NCI-H460 (cell line): ENCODE measurements at regions not wholly inside any gene's neighbourhood (a gene's known extent, or its start where the extent isn't known, plus 50 kb on each side); places are given as distances from the start of the nearest gene placed in this dataset.

Experiments
- DNase-seq: peaks from one replicate; pipeline ENCODE4 v3.0.0-alpha.2; 2016; ENCODE audit warnings: low read depth; ENCODE audit errors: extremely low read depth

GRCh38 chr6:4470698-4471210 is 305.4 kb upstream of the CDYL start:
- no peak for DNase-seq

GRCh38 chr6:4466769-4467480 is 309.3 kb upstream of the CDYL start:
- DNase-seq: no peak

- no peak for DNase-seq
Observed at GRCh38 chr6:4466261-4466660, 309.9 kb upstream of the CDYL start.

DNA sequence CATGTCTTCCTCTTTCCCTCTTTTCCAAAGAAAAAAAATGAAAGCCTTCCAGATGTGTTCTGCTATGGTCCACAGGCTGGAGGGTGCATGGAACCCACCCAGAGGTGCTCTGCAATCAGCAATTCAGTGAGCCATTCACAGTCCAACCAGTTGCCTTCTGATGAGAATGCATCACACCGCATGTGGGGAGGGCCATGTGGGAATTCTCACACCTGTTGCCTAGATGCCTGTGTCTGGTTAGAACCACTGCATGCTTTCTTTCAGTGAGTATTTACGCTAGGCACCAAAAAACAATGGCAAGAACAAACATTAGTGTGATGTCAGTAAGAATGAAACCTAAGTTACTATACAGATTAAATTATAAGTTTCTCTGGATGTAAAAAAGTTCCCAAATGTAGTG is 311.6 kb upstream of the CDYL start:
- no peak for DNase-seq

GRCh38 chr6:4463236-4463635 is 313.0 kb upstream of the CDYL start:
- no peak for DNase-seq

DNA sequence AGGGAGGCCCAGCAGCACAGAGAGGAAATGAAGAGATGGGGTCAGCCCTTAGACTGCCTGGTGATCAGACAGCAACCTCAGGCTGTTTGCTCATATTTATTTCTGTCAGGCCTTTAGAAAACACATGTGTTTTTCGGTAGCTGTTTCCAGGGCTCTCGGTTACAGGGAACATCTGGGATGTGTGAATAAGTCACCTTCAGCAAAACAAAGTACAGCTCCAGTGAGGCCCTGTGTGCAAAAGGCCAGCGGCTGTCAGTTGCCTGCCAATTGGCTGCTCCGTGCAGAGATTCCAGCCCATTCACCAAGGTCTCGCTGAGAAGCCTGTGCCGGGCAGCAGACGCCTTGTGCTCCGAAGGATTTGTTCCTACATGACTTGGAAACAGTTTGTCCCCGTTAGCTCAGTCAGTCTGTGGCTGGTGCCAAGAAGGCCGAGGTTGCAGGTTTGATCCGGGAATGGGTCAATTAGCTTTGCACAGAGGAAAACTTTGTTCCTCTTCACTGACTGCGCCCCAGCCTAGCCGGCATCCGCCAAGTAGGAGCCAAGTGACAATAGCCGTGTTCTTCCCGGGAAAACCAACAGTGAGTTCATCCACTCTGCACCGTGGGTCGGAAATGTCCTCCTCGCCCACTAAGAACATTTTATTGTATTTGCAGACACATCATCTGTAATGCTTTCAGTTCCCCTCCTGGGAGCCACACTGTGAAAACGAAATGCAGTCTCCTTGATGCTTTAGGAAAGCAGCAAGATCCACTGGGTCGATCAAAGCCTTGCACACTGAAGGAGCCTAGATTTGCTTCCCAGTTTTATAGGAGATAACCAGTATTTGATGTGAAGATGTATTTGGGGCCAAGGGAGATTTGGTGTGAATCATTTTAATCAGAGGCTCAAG is 315.4 kb upstream of the CDYL start:
- DNase-seq: no peak

- DNase-seq: no peak
Observed at GRCh38 chr6:4459996-4460395, 316.2 kb upstream of the CDYL start.

DNA sequence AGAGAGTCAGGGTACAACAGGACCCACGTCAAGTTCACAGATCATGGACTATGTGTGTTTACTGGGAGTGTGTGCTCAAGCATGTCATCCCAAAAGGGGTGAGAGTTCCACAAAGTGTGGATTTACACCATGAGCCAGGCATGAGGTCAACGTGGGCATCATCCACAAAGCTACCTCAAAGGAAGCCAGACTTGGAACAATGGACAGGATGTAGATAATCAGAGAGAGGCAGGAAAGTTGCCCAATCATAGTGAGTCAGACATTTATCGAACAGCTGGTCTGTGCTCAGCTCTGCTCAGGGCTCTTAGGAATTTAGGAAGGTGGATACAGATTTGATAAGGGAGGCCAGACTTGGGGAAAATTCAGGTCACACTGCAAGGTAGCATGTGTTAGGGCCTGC is 317.2 kb upstream of the CDYL start:
- no peak for DNase-seq

DNA sequence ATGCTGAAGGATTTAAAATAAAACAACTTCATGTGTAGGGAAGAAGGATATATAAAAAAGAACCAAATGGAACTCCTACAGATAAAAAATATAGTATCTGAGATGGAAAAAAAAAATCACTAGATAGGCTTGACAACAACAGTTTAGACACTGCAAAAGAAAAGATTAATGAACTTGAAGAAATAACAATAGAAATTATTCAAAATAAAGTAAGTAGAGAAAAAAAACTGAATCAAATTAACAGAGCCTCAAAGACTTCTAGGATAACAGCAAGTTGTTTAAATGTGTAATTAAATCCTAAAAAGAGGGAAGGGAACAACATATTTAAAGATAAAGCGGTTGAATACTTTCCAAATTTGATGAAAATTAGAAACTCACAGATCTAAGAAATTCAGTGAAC is 316.3 kb upstream of the ECI2 start:
- no peak for DNase-seq

- no peak for DNase-seq
Observed at GRCh38 chr6:4451081-4451480, 315.7 kb upstream of the ECI2 start.

DNA sequence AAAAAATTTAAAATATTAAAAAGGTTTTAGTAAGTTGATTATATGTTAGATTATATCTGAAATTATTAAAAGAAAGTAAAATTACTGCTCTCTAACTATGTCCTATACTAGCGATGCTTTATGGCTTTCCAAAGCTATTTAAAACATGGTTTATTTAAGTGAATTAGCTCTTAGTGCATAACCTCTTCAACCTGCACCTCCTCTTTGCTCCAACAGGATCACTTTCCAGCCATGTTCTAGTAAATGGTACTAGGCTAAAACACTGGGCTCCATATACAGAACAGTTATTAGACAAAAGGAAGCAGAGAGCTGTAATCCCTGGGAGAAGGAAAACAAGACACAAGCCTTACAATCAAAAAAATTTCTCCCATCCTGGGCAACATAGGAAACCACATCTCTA is 314.9 kb upstream of the ECI2 start:
- DNase-seq: no peak

DNA sequence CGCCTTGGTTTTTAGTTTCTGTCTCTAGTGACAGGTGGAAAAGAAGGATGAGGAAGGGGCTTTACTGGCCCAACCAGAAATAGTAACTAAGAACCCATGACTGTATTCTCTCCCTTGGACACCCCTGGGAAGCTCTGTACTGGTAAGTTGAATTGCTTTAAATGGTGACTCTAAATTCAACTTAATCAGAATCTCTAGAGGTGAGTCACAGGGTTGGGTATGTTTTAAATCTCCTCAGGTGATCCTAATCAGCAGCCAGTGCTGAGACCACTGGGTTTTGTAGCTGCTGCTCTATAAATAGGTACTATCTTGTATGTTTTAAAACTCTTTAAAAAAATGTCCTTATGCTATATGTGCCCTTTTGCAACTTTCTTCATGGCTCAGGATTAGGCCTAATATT is 314.0 kb upstream of the ECI2 start:
- DNase-seq: no peak

- no peak for DNase-seq
Observed at GRCh38 chr6:4448841-4449240, 313.5 kb upstream of the ECI2 start.

DNA sequence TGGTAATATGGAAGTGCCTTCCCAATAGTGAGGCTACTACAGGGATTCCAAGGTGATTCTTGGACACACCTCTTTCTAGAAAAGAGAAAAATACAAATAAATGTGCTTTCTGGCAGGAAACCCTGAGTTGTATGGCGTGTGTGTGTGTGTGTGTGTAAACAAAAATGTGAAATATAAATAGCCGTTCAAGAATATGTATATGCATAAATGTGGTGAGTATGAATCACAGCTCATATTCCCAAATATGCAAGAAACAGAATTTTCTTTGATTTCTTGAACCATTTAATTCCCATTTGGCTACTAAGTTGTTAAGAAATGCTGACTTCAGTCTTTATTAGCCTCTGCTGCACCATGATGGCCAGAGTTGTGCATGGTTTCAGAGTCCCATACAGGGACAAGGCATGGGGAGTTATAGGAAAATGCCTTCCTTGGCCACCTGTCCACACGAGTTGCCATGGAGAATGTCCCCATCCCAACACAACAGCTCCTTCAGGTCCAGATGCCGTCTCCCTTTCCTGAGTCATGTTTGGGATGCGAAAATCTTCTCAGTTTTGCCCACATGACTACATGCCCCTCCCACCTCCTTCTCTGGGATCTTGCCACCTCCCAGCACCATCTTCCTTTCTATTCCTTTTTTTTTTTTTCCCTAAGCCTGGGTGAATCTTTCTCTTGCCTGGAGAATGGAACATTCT is 312.4 kb upstream of the ECI2 start:
- DNase-seq: no peak

- DNase-seq: no peak
Observed at GRCh38 chr6:4446982-4447381, 311.6 kb upstream of the ECI2 start.

DNA sequence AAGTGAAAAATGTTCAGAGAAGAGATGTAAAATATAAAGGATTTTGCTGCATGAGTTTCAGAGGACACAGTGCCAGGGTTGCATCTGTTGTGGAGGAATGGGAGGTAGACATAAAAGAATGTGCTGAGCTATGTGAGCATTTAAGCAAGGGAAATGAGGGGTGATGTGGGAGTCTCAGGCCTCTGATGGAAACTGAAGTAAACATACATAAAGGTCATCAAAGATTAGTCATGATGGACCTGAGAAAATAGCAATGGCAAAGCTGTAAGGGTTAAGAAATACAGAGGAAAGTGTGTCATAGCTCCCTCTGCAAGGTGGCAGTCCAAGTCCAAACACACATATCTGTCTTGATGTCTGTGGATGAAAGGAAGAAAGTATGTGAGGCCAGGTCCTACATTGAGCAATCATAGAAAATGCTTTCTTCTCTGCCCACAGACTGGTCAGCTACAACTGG is 306.6 kb upstream of the ECI2 start:
- no peak for DNase-seq

- DNase-seq: no peak
Observed at GRCh38 chr6:4439159-4439558, 303.8 kb upstream of the ECI2 start.

DNA sequence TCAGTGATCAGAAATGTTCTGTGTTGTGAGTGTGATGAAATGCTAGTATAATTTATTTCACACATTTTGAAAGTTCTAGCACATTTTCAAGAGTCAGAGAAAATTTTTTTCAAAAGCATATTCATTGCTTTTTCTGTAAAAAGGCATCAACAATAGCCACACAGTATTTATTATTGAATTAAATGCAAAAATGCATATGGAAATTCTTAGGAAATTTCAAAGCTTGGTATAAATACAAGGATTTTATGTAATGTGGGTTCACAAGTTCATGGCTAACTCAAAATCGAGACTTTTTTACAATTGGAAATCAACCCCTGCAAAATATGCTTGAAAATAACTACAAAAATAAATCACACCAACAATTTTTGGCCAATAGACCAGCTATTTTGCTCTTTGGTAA is 302.0 kb upstream of the ECI2 start:
- no peak for DNase-seq

DNA sequence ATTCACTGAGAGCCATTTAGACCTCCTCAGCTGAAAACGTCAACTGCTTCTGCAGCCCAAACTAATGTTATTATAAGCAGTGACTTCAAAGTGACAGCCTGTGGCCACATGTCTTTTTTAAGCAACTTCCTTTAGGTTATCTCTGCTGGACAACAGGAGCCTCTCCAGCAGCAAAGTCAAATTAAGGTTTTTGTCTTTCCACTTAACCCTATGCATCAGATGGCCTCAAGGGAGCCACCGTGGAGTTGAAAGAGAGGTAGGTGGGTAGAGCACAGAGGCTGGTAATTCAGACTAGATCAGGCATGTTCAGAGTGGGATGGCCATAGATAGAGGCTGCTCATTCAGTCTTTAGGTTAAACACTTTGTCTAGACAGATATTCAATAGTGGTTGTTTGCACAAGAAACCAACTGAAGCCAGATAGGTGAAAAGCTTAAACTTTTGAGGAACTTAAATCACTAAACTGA is 300.6 kb upstream of the ECI2 start:
- no peak for DNase-seq

DNA sequence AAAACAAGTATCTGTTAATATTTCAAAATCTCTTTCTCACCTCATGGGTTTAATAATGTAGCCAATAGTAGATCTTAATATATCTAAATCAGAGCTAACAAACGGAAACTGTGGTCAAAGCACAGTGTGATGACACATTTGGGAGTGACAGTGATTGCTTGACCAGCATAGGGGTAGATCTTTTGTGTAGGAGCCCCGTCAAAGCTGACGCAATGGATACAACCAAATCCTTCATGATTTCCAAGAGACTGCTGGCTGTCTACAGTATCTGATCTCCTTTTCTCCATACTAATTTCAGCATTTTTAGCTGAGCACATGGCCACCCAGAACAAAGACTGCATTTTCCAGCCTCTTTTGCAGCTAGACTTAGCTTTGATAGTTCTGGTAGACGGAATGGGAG is 299.3 kb upstream of the ECI2 start:
- DNase-seq: no peak

- no peak for DNase-seq
Observed at GRCh38 chr6:4433199-4433598, 297.8 kb upstream of the ECI2 start.
